ENCODE measurements at regions not wholly inside any gene's neighbourhood (a gene's known extent, or its start where the extent isn't known, plus 50 kb on each side); places are given as distances from the start of the nearest gene placed in this dataset.

DNA sequence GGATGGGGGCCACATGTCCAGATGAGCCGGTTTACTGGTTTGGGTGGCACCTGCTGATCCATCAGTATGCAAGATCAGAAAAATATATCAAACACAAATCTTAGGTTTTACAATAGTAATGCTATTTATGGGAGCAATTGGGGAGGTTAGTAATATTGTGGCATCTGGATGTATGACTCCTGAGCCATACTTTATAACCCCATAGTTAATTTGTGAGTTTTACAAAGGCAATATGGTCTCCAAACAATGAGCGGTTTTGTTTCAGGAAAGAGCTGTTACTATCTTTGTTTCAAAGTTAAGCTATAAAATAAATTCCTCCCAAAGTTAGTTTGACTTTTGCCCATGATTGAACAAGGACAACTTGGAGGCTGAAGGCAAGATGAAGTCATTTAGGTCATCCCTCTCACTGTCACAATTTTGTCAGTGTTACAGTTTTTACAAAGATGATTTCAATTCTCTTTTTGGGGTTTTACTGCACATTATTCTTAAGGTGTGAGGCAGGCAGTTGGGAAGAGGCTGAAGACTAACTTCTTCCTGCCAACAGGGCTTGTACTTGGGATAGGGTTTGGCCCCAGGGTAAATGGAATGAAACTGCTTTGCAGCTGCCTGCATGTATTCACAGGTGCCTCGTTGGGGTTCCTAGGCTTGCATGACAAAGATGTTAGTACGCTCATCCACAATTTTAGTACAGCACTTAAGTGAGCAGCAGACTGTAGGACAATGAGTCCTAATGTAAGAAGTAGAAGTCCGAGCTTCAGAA is 296.6 kb upstream of the NDN start:
- TF ChIP-seq, protein P1, sequence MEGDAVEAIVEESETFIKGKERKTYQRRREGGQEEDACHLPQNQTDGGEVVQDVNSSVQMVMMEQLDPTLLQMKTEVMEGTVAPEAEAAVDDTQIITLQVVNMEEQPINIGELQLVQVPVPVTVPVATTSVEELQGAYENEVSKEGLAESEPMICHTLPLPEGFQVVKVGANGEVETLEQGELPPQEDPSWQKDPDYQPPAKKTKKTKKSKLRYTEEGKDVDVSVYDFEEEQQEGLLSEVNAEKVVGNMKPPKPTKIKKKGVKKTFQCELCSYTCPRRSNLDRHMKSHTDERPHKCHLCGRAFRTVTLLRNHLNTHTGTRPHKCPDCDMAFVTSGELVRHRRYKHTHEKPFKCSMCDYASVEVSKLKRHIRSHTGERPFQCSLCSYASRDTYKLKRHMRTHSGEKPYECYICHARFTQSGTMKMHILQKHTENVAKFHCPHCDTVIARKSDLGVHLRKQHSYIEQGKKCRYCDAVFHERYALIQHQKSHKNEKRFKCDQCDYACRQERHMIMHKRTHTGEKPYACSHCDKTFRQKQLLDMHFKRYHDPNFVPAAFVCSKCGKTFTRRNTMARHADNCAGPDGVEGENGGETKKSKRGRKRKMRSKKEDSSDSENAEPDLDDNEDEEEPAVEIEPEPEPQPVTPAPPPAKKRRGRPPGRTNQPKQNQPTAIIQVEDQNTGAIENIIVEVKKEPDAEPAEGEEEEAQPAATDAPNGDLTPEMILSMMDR (IDR thresholded peaks at IDR 0.05; ENCODE audit: extremely low read depth, insufficient read depth, missing control alignments), result no peak
- no peak for DNase-seq (ENCODE audit: low spot score)
- in situ Hi-C loops (cut with MboI; ENCODE audit: low pct_unique_long_range_greater_than_20kb, low sequenced_read_pairs, unreplicated experiment), result no loop called here

DNA sequence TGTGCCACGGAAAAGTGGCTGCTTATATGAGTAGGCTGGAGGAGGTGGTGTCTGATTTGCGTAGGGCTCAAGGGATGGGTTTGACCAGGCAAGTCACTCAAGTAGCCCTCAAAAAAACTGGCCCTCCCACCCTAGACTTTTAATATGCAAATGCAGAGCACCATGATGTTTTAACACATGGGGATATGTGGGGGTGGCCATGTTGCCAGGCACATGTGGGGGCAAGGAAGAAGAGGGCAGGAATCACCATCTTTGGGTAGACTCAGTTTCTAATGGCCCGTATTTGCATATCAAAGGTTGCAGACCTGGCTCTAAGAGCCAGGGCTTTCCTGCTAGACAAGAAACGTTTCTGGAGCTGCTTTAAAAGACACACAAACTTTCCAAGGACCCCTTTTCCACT is 307.2 kb upstream of the NDN start:
- in situ Hi-C loops (cut with MboI; ENCODE audit: low pct_unique_long_range_greater_than_20kb, low sequenced_read_pairs, unreplicated experiment), result no loop called here
- TF ChIP-seq, protein P1 (IDR thresholded peaks at IDR 0.05; ENCODE audit: extremely low read depth, insufficient read depth, missing control alignments), result no peak
- DNase-seq (ENCODE audit: low spot score), result no peak

DNA sequence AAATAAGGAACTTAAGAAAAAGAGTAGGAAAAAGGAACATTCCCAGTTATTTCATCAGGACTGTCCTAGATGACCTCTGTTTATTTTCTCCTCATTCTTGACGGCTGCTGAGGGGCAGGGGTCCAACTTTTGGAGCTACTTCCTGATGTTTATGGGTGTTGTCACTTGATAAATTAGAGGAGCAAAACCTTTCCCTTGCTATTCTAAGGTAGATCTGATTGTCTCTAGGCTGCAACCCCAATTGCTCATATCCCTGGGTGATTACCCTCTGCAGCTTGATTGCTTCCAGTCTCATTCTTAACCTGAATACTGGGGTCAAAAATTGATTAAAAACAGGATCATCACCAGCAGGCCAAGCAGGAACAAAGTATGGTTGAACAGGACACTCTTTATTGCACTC is 311.0 kb upstream of the NDN start:
- TF ChIP-seq, protein P1 (IDR thresholded peaks at IDR 0.05; ENCODE audit: extremely low read depth, insufficient read depth, missing control alignments), result no peak
- in situ Hi-C loops (cut with MboI; ENCODE audit: low pct_unique_long_range_greater_than_20kb, low sequenced_read_pairs, unreplicated experiment), result no loop called here
- no peak for DNase-seq (ENCODE audit: low spot score)

DNA sequence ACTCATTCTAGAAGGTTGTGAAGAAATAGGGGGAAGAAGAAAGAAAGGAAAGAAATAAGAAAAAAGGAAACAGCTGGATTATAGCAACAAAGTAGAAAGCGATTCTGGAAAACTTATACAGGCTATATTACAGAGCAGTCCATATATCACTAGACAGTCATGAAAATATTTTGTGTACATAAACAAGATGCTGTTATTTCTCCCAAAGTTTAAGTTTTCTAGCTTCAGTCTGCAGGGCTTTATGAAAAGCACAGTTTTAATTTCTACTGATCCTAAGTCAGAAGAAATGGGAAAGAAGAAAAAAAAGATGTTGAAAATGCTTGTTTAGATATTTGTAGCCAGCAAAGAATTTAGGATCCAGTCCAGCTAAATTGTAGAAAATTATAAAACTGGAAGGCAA is 321.4 kb upstream of the NDN start:
- in situ Hi-C loops (cut with MboI; ENCODE audit: low pct_unique_long_range_greater_than_20kb, low sequenced_read_pairs, unreplicated experiment), result no loop called here
- TF ChIP-seq, protein P1 (IDR thresholded peaks at IDR 0.05; ENCODE audit: extremely low read depth, insufficient read depth, missing control alignments), result no peak
- DNase-seq (ENCODE audit: low spot score), result no peak

DNA sequence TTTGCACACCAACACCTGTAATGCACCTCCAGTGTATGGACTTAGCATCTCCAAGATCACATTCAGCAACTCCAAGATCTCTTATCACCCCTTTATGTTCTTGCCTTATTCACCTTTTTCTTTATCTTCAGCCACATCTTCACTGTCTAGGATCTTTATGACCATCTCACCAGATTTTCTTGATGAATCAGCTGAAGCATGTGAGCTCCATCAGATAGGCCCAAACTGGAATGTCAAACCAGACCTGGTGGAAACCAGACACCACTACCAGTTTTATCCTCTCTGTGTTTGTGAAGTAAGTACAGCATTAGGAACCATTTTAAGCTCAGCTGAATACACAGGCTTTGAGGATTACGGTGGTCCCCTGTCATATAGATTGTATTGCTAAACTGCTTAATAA is 330.4 kb upstream of the NDN start:
- no peak for DNase-seq (ENCODE audit: low spot score)
- in situ Hi-C loops (cut with MboI; ENCODE audit: low pct_unique_long_range_greater_than_20kb, low sequenced_read_pairs, unreplicated experiment), result no loop called here
- TF ChIP-seq, protein P1 (IDR thresholded peaks at IDR 0.05; ENCODE audit: extremely low read depth, insufficient read depth, missing control alignments), result no peak

DNA sequence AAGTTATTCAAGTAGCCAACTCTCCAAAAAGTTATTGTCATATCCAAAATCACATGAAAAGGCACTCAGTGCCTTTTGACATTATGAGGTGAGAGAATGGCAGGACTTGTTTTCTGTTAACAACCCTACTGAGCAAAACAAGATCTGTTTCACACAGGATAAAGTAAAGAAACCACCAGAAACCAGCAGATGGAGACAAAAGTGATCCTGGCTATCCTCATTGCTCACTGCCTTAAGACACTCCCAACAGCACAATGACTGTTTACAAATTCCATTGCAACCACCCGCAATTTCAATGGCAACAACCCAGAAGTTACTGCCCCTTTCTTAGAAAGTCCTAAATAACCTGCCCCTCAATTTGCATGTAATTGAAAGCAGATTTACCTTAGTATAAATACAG is 352.6 kb upstream of the NDN start:
- TF ChIP-seq, protein P1 (IDR thresholded peaks at IDR 0.05; ENCODE audit: extremely low read depth, insufficient read depth, missing control alignments), result no peak
- in situ Hi-C loops (cut with MboI; ENCODE audit: low pct_unique_long_range_greater_than_20kb, low sequenced_read_pairs, unreplicated experiment), result no loop called here
- DNase-seq (ENCODE audit: low spot score), result no peak
